Stimulated activated CD4-positive, alpha-beta T cell treated with anti-CD3 and anti-CD28 coated beads, Interleukin-4, amount 100 ng/mL, for 24 hours (primary cell): ENCODE measurements at regions not wholly inside any gene's neighbourhood (a gene's known extent, or its start where the extent isn't known, plus 50 kb on each side); places are given as distances from the start of the nearest gene placed in this dataset.

ENCODE experiments used
- DNase-seq: peaks from one replicate; pipeline ENCODE4 v3.0.0-alpha.2; 2020

GRCh38 chr9:20191228-20191840, 402.5 kb upstream of the SLC24A2 start:
- no peak for DNase-seq

GRCh38 chr9:20189871-20190270, 401.0 kb upstream of the SLC24A2 start:
- DNase-seq: no peak

- no peak for DNase-seq
Observed at GRCh38 chr9:20188616-20189369, 400.0 kb upstream of the SLC24A2 start.

- DNase-seq: no peak
Observed at GRCh38 chr9:20187318-20187717, 398.5 kb upstream of the SLC24A2 start.

GRCh38 chr9:20186823-20187222, 398.0 kb upstream of the SLC24A2 start:
- no peak for DNase-seq

GRCh38 chr9:20186231-20186630, 397.4 kb upstream of the SLC24A2 start:
- no peak for DNase-seq

DNA sequence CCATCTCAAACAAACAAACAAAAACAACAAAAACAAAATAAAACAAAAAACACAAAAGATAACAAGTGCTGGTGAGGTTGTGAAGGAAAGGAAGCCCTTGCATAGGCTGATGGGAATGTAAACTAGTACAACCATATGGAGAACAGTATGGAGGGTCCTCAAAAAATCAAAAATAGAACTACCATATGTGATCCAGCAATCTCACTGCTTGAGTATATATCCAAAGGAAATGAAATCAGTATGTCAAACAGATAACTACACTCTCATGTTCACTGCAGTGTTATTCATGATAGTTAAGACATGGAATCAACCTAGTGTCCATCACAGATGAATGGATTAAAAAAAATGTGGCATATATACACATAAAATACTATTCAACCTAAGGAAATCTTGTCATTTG, 395.7 kb upstream of the SLC24A2 start:
- DNase-seq: no peak

DNA sequence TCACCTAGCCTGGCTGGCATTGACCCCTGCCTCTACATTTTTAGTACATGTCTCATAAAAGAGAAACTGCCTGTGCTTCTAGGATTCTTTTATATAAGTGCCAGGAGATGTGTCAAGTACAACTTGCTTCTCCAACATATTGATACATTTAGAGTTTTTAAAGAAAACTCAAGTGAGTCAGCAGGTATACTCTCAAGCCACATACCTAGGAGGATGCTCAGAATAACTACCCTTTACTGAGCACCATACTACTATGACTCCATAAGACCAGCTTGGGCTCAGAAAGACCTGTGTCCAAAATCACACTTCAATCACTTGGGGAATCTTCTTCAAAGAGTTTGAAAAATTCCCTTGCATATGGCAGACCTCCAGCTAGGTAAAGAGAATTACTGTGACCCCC, 389.8 kb upstream of the SLC24A2 start:
- no peak for DNase-seq

GRCh38 chr9:20178197-20178596, 389.4 kb upstream of the SLC24A2 start:
- DNase-seq: no peak

GRCh38 chr9:20170122-20170521, 381.3 kb upstream of the SLC24A2 start:
- no peak for DNase-seq

- no peak for DNase-seq
Observed at GRCh38 chr9:20152151-20152725, 363.4 kb upstream of the SLC24A2 start.

- no peak for DNase-seq
Observed at GRCh38 chr9:20148416-20148815, 359.6 kb upstream of the SLC24A2 start.

DNA sequence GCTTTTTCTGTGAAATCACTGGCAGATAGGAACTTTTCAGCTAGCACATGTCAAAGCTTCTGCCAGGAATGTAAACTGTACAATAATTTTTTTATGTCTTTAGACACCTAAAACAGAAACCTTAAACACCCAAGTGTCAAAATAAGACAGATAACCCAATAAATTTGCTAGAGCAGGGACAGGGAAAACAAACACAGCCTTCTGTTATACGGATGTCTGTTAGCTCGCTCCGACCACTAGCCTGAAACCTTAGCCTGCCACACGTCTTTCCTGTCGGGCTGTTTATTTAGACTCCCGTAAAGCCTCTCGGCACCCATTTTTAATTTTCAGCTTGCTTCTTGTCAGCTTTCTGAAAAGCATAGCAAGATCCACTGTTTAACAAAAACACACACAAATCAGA, 355.4 kb upstream of the SLC24A2 start:
- DNase-seq: no peak

DNA sequence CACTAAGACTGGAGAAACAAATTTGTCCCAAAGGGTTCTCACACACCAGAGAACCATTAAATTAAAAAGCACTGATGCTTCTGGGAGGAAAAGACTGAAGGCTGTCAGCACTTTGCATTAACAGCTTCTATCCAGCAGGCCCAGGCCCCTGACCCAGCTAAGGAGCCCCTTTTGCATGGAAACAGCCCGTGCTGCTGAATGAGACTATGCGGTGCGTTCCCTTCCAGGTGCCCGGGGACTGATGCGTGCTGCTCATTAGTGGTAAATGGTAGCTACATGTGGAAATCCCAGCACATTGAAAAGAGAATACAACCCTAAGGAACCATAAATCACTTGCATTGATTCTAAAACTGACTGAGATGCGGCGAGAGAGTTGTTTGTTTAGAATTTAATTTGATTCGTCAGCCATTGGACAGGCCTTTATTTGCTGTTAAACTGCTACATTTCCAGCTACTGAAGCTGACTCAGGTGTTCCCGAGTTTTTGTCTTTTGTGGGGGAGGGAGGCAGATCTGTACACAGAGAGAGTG, 351.0 kb upstream of the SLC24A2 start:
- DNase-seq: no peak

DNA sequence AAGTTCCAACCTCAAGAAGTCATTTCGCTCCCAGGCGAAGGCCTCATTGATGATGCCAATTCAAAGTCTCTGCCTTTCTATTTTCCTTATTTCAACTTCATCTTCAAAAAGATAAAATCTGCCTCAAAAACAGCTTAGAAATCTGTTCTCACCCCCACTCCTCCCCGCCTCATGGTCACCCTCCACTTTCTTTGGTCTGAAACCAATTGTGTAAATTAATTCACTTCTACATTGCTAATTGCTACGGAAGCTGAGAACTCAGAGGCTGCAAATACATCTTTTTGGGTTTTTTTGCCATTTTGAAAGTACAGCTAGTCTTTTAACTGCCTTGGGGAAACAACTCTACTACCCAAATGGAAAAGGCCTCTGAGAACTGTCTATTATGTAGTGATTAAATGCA, 350.0 kb upstream of the SLC24A2 start:
- DNase-seq: no peak

DNA sequence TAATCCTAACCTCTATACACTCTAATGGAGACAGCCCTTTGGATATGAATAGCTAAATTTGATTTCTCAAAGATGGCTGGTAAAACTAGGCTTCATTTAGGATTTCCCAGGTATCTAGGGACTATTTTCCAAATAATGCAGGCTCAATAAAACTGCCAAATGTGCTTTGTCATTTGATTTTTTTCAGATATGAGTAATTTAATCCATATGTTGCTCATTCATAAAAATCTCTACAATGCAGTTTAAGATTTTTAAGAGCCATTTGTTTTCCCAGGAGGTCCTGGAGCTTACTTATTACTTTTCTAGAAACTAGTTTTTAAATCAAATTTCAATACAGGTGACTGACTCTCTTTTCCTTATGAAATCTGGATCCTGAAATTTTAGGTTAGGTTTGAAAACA, 349.3 kb upstream of the SLC24A2 start:
- DNase-seq: no peak

- no peak for DNase-seq
Observed at GRCh38 chr9:20137425-20137824, 348.6 kb upstream of the SLC24A2 start.

DNA sequence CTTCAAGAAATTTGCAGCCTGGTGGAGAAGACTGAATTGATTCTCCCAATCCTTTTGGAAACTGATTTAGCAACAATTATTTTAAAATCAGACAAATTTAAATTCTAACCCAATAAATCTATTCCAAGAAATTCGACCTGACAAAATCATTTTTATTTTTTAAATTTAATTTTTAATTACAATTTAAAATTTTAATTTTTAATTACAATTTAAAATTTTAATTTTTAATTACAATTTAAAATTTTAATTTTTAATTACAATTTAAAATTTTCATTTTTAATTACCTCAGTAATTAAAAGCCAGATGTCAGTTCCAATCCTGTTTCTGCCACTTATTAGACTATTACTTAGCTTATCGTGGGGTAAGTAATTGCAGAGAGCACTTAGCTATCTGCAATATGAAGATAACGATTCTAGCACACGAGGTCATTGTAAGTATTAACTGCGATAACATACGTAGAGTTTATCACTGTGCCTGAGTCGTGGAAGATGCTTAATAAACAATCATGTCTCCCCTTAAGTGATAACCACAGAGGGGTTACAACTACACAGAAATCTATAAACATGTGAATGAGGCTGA, 346.4 kb upstream of the SLC24A2 start:
- no peak for DNase-seq

GRCh38 chr9:20125727-20126126, 336.9 kb upstream of the SLC24A2 start:
- DNase-seq: no peak

GRCh38 chr9:20119566-20119965, 330.7 kb upstream of the SLC24A2 start:
- no peak for DNase-seq

DNA sequence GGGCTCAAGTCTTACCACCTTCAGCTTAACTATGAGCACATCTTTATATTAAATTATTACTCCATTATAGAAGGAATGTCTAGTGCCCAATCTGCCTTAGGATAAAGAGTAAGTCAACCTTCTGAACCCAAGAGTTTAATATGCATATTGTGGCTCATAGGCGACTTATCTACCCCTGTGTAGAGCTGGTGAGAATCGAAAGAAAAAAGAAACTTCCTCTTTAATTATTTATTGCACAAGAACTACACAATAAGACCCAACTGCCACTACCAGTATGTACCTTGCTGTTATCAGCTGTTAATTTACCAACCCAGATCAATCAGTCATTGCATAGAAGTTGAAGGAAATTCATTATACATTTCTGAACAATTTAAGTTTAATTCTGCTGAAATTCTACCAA, 329.1 kb upstream of the SLC24A2 start:
- no peak for DNase-seq

DNA sequence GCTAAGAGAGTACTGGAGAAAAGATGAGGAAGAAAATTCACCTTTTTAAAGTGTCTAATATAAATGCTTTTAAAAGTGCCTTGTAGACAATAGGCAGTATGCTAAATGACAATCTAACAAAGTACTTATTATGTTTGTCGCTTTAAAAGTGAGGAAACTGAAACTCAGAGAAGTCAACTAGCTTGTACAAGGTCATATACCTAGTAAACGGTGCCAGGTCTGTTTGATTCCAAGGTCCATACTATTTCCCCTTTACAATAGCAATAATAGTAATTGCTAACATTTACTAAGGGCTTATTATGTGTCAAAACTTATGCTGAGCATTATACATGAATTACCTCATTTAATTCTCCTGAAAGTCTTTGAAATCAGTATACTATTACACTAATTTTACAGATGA, 328.6 kb upstream of the SLC24A2 start:
- DNase-seq: no peak

DNA sequence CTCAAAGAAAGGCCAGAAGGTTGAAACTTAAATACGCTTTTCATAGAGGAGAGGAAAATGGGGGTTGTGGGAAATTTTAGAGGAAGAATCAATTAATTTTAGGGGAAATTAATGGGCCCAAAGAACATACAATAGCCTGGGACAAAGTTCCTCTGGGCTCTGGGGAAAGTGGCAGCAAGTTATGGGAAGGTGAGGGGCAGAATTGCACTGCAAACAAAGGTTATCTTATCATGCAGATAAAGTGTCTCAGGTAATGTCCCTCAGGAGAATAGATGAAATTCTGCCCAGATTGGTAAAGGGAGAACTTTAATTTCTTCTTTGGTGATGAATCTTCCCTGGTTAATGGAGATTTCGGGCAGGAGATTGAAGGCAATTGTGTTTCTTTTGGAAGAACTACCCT, 326.1 kb upstream of the SLC24A2 start:
- no peak for DNase-seq

- no peak for DNase-seq
Observed at GRCh38 chr9:20112205-20112783, 323.5 kb upstream of the SLC24A2 start.
